ENCODE measurements at regions not wholly inside any gene's neighbourhood (a gene's known extent, or its start where the extent isn't known, plus 50 kb on each side); places are given as distances from the start of the nearest gene placed in this dataset.

GRCh38 chr14:32019276-32019675 is 57.8 kb upstream of the ARHGAP5 start:
- Histone ChIP-seq H3K4me1 (replicated peaks in 1 of 2; ENCODE audit: control insufficient read depth in 2 of 2, insufficient read depth in 2 of 2, low read length in 2 of 2) (no peaks in the 10 kb centered on the region; a peak in 1 of 5 replicates), H3K9me3 (replicated peaks; ENCODE audit: control insufficient read depth, insufficient read depth, low read depth, low read length) (no peaks in the 10 kb centered on the region), H3K4me2 (ENCODE audit: insufficient read depth, low read length) (no peak overlapping the region), H3K9ac (ENCODE audit: insufficient read depth in 1 of 2, low read depth in 2 of 2, low read length in 2 of 2) (no peak overlapping the region), H3K27ac (ENCODE audit: extremely low read depth, low read depth, low read length) (no peak overlapping the region), H3K79me2 (ENCODE audit: control insufficient read depth, insufficient read depth, low read length) (no peaks in the 10 kb centered on the region), H2AFZ (ENCODE audit: low read depth, low read length) (peak overlapping the region; percentile 45), H3K27me3 (ENCODE audit: control insufficient read depth in 2 of 2, insufficient read depth in 2 of 2, low read length in 2 of 2) (no peaks in the 10 kb centered on the region), H3K4me3 (no peak overlapping the region), H4K20me1 (replicated peaks; ENCODE audit: control insufficient read depth, insufficient read depth, low read length) (no peaks in the 10 kb centered on the region), H3K36me3 (ENCODE audit: control insufficient read depth, insufficient read depth, low read length) (no peaks in the 10 kb centered on the region), H3K9me1 (ENCODE audit: control insufficient read depth, insufficient read depth, low read length) (no peaks in the 10 kb centered on the region)
- intact Hi-C loops (cut with micrococcal nuclease), result no loop called here
- TF ChIP-seq HEY1 (CRISPR knock-in tag; IDR thresholded peaks at IDR 0.05; ENCODE audit: borderline replicate concordance), result no peak
- TF ChIP-seq ILK (tag; IDR thresholded peaks at IDR 0.05; ENCODE audit: borderline replicate concordance, low read depth), result no peak
- TF ChIP-seq MAFG (tag; conservative IDR thresholded peaks at IDR 0.05), result no peak
- TF ChIP-seq HDAC8 (tag; IDR thresholded peaks at IDR 0.05), result no peak
- TF ChIP-seq, protein P1, sequence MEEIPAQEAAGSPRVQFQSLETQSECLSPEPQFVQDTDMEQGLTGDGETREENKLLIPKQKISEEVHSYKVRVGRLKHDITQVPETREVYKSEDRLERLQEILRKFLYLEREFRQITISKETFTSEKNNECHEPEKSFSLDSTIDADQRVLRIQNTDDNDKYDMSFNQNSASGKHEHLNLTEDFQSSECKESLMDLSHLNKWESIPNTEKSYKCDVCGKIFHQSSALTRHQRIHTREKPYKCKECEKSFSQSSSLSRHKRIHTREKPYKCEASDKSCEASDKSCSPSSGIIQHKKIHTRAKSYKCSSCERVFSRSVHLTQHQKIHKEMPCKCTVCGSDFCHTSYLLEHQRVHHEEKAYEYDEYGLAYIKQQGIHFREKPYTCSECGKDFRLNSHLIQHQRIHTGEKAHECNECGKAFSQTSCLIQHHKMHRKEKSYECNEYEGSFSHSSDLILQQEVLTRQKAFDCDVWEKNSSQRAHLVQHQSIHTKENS (CRISPR knock-in tag; IDR thresholded peaks at IDR 0.05), result no peak
- ATAC-seq, result no peak
- WGBS (ENCODE audit: insufficient coverage, low coverage, missing lambda C conversion rate), result 7% methylated on average over 7 of the region's 7 CpGs
- FAIRE-seq, result no peak
- no TSS peak for BruUV-seq (replicated peaks)
- in situ Hi-C loops (cut with MboI), result no loop called here
- ChIA-PET POLR2A (no interaction called here), CTCF (ENCODE audit: low intra/inter-chr PET ratio) (no interaction called here)
- no peak for DNase-seq (ENCODE audit: extremely low read depth in 1 of 4, low spot score in 3 of 4)

GRCh38 chr14:32020882-32021281 is 56.2 kb upstream of the ARHGAP5 start:
- Histone ChIP-seq H3K27me3 (ENCODE audit: control insufficient read depth in 2 of 2, insufficient read depth in 2 of 2, low read length in 2 of 2) (no peaks in the 10 kb centered on the region), H3K4me1 (replicated peaks in 1 of 2; ENCODE audit: control insufficient read depth in 2 of 2, insufficient read depth in 2 of 2, low read length in 2 of 2) (no peaks in the 10 kb centered on the region; a peak in 1 of 5 replicates), H3K27ac (ENCODE audit: extremely low read depth, low read depth, low read length) (no peak overlapping the region), H3K9me1 (ENCODE audit: control insufficient read depth, insufficient read depth, low read length) (no peaks in the 10 kb centered on the region), H3K9ac (ENCODE audit: insufficient read depth in 1 of 2, low read depth in 2 of 2, low read length in 2 of 2) (no peak overlapping the region), H4K20me1 (replicated peaks; ENCODE audit: control insufficient read depth, insufficient read depth, low read length) (no peaks in the 10 kb centered on the region), H3K79me2 (ENCODE audit: control insufficient read depth, insufficient read depth, low read length) (no peaks in the 10 kb centered on the region), H3K4me2 (ENCODE audit: insufficient read depth, low read length) (no peak overlapping the region), H3K4me3 (no peak overlapping the region), H3K36me3 (ENCODE audit: control insufficient read depth, insufficient read depth, low read length) (no peaks in the 10 kb centered on the region), H3K9me3 (replicated peaks; ENCODE audit: control insufficient read depth, insufficient read depth, low read depth, low read length) (no peaks in the 10 kb centered on the region), H2AFZ (ENCODE audit: low read depth, low read length) (peak overlapping the region; percentile 16; the same call in 1 of the 2 replicates)
- intact Hi-C loops (cut with micrococcal nuclease), result no loop called here
- DNase-seq (ENCODE audit: extremely low read depth in 1 of 4, low spot score in 3 of 4), result peak; percentile 17 to 28 (median 20)
- CTCF ChIA-PET (ENCODE audit: low intra/inter-chr PET ratio), result no interaction called here
- 19% methylated on average over 4 of the region's 4 CpGs for WGBS (ENCODE audit: insufficient coverage, low coverage, missing lambda C conversion rate)
- ATAC-seq, result peak; percentile 61
- no TSS peak for BruUV-seq (replicated peaks)
- POLR2A ChIA-PET, result no interaction called here
- no peak for FAIRE-seq
- in situ Hi-C loops (cut with MboI), result no loop called here
- TF ChIP-seq MAFG (tag; conservative IDR thresholded peaks at IDR 0.05) (0 out of 2 replicates have a peak, but pooled peaks have one; percentile 21), PURB (CRISPR knock-in tag; IDR thresholded peaks at IDR 0.05; ENCODE audit: low read depth) (no peak), DIDO1 (tag; IDR thresholded peaks at IDR 0.05; ENCODE audit: low read depth) (0 out of 2 replicates have a peak, but pooled peaks have one; percentile 35)
- TF ChIP-seq, protein P2, sequence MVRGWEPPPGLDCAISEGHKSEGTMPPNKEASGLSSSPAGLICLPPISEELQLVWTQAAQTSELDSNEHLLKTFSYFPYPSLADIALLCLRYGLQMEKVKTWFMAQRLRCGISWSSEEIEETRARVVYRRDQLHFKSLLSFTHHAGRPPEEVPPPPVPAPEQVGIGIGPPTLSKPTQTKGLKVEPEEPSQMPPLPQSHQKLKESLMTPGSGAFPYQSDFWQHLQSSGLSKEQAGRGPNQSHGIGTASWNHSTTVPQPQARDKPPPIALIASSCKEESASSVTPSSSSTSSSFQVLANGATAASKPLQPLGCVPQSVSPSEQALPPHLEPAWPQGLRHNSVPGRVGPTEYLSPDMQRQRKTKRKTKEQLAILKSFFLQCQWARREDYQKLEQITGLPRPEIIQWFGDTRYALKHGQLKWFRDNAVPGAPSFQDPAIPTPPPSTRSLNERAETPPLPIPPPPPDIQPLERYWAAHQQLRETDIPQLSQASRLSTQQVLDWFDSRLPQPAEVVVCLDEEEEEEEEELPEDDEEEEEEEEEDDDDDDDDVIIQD (CRISPR knock-in tag; IDR thresholded peaks at IDR 0.05), result 0 out of 2 replicates have a peak, but pooled peaks have one; percentile 66
- TF ChIP-seq, protein P3, sequence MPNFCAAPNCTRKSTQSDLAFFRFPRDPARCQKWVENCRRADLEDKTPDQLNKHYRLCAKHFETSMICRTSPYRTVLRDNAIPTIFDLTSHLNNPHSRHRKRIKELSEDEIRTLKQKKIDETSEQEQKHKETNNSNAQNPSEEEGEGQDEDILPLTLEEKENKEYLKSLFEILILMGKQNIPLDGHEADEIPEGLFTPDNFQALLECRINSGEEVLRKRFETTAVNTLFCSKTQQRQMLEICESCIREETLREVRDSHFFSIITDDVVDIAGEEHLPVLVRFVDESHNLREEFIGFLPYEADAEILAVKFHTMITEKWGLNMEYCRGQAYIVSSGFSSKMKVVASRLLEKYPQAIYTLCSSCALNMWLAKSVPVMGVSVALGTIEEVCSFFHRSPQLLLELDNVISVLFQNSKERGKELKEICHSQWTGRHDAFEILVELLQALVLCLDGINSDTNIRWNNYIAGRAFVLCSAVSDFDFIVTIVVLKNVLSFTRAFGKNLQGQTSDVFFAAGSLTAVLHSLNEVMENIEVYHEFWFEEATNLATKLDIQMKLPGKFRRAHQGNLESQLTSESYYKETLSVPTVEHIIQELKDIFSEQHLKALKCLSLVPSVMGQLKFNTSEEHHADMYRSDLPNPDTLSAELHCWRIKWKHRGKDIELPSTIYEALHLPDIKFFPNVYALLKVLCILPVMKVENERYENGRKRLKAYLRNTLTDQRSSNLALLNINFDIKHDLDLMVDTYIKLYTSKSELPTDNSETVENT (CRISPR knock-in tag; IDR thresholded peaks at IDR 0.05), result no peak
